ENCODE measurements at regions not wholly inside any gene's neighbourhood (a gene's known extent, or its start where the extent isn't known, plus 50 kb on each side); places are given as distances from the start of the nearest gene placed in this dataset.

- Histone ChIP-seq H3K23me2 (ENCODE audit: insufficient read length, low read depth, low read length, poor library complexity, severe bottlenecking) (no peaks in the 10 kb centered on the region), H3K14ac (ENCODE audit: insufficient read depth, low read length) (no peak overlapping the region), H3K4me1 (ENCODE audit: insufficient read depth, low read length) (no peaks in the 10 kb centered on the region), H2BK120ac (ENCODE audit: low read depth, low read length, poor library complexity, severe bottlenecking) (no peak overlapping the region), H3K27me3 (ENCODE audit: insufficient read depth, low read length) (no peaks in the 10 kb centered on the region), H4K91ac (ENCODE audit: insufficient read length, low read depth, low read length) (no peak overlapping the region), H2AFZ (ENCODE audit: low read length) (no peak overlapping the region), H3K9me3 (ENCODE audit: control insufficient read depth, low read depth, low read length) (no peaks in the 10 kb centered on the region), H3K79me1 (ENCODE audit: insufficient read depth, low read depth, low read length, poor library complexity, severe bottlenecking) (no peaks in the 10 kb centered on the region), H2BK15ac (ENCODE audit: low read depth, low read length) (no peak overlapping the region), H3K27ac (ENCODE audit: insufficient read length, low read depth, low read length) (no peak overlapping the region), H3K18ac (ENCODE audit: insufficient read length, low read depth, low read length) (no peak overlapping the region), H3K4ac (ENCODE audit: low read depth, low read length) (no peak overlapping the region), H4K8ac (replicated peaks; ENCODE audit: insufficient read length, low read depth, low read length) (no peak overlapping the region), H2BK5ac (ENCODE audit: insufficient read length, low read length) (no peak overlapping the region), H3K4me2 (ENCODE audit: insufficient read depth, insufficient read length, low read length) (no peak overlapping the region), H3K56ac (ENCODE audit: insufficient read length, low read depth, low read length) (no peak overlapping the region), H2BK12ac (ENCODE audit: insufficient read length, low read depth, low read length) (no peak overlapping the region), H3T11ph (ENCODE audit: low read length) (no peak overlapping the region), H4K5ac (ENCODE audit: insufficient read length, low read depth, low read length) (no peak overlapping the region), H3K23ac (ENCODE audit: insufficient read length, low read depth, low read length) (no peak overlapping the region), H4K20me1 (ENCODE audit: control insufficient read depth, insufficient read depth, insufficient read length) (no peaks in the 10 kb centered on the region), H2BK20ac (ENCODE audit: low read depth, low read length, poor library complexity, severe bottlenecking) (no peak overlapping the region), H3K9ac (ENCODE audit: extremely low read depth, insufficient read length, low read length) (no peak overlapping the region), H2AK5ac (ENCODE audit: insufficient read length, low read length) (no peak overlapping the region), H3K79me2 (ENCODE audit: insufficient read depth, low read length) (no peaks in the 10 kb centered on the region)
- H3K4me1 Mint-ChIP-seq, result no peaks in the 10 kb centered on the region
- peaks cover 3 to 17% of the 10 kb centered on the region in 2 experiments; a peak in 4 of 5 replicates for H3K9me3 Mint-ChIP-seq
- no peak for DNase-seq
- no peaks in the 10 kb centered on the region for H3K27me3 Mint-ChIP-seq (ENCODE audit: low read depth)
- TF ChIP-seq, protein P1, sequence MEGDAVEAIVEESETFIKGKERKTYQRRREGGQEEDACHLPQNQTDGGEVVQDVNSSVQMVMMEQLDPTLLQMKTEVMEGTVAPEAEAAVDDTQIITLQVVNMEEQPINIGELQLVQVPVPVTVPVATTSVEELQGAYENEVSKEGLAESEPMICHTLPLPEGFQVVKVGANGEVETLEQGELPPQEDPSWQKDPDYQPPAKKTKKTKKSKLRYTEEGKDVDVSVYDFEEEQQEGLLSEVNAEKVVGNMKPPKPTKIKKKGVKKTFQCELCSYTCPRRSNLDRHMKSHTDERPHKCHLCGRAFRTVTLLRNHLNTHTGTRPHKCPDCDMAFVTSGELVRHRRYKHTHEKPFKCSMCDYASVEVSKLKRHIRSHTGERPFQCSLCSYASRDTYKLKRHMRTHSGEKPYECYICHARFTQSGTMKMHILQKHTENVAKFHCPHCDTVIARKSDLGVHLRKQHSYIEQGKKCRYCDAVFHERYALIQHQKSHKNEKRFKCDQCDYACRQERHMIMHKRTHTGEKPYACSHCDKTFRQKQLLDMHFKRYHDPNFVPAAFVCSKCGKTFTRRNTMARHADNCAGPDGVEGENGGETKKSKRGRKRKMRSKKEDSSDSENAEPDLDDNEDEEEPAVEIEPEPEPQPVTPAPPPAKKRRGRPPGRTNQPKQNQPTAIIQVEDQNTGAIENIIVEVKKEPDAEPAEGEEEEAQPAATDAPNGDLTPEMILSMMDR (conservative IDR thresholded peaks at IDR 0.05), result no peak
- whole genome bisulfite sequencing (ENCODE audit: extremely low coverage, insufficient read length, low lambda C conversion rate), result no CpG with 5 or more reads among the region's 2 CpGs
- H3K36me3 Mint-ChIP-seq (ENCODE audit: insufficient read depth in 1 of 3, low read depth in 3 of 3), result peaks cover 0 to 5% (median 4%) of the 10 kb centered on the region in 3 experiments; a peak in 3 of 7 replicates
- no peak overlapping the region for H3K27ac Mint-ChIP-seq
- no peak overlapping the region for H3K4me3 Mint-ChIP-seq
Observed at GRCh38 chr13:62049992-62050391, 634.3 kb upstream of the PCDH20 start.
